22Rv1 (cell line): ENCODE measurements at regions not wholly inside any gene's neighbourhood (a gene's known extent, or its start where the extent isn't known, plus 50 kb on each side); places are given as distances from the start of the nearest gene placed in this dataset.

ENCODE experiments used
- ZFX ChIP-seq: fragments of 450-650 bp; IDR thresholded peaks from 2 replicates; pipeline ENCODE4 v1.6.1; 2017; ENCODE audit warnings: antibody characterized with exemption, borderline replicate concordance
- TF ChIP-seq, protein P1 (sequence below): fragments of 450-650 bp; IDR thresholded peaks from 2 replicates; pipeline ENCODE4 v1.5.1; 2017; ENCODE audit warnings: mild to moderate bottlenecking

DNA sequence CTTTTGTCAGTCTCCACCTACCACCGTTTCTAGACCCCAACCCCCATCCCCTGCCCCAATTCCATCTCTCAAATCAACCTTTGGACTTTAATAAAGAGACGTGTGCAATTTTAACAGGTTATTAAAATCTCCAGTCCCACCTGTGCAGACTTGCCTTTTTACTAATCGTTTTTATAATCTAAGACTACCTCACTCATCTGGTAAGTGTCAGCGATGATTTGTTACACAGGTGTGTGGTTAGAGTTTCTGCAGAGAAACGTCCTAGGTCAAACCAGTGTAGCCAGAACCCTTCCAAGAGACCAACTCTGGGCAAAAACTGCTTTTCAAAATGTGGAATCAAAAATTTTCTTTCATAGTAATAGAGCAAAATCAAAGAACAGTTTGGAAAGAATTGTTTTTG lies 60.4 kb upstream of the PELI2 start:
- TF ChIP-seq, protein P1, sequence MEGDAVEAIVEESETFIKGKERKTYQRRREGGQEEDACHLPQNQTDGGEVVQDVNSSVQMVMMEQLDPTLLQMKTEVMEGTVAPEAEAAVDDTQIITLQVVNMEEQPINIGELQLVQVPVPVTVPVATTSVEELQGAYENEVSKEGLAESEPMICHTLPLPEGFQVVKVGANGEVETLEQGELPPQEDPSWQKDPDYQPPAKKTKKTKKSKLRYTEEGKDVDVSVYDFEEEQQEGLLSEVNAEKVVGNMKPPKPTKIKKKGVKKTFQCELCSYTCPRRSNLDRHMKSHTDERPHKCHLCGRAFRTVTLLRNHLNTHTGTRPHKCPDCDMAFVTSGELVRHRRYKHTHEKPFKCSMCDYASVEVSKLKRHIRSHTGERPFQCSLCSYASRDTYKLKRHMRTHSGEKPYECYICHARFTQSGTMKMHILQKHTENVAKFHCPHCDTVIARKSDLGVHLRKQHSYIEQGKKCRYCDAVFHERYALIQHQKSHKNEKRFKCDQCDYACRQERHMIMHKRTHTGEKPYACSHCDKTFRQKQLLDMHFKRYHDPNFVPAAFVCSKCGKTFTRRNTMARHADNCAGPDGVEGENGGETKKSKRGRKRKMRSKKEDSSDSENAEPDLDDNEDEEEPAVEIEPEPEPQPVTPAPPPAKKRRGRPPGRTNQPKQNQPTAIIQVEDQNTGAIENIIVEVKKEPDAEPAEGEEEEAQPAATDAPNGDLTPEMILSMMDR: no peak
- no peak for TF ChIP-seq ZFX
